Right atrium auricular region (tissue), 2 donors: ENCODE measurements at regions not wholly inside any gene's neighbourhood (a gene's known extent, or its start where the extent isn't known, plus 50 kb on each side); places are given as distances from the start of the nearest gene placed in this dataset.

Experiments
- DNase-seq: peaks from one replicate; pipeline ENCODE4 v3.0.0-alpha.2; 2019; ENCODE audit warnings: low spot score
- H3K27ac ChIP-seq, 2 donors: fragments of 200-600 bp; sonication (generic); 1 replicate in 1 of 2; 2 replicates in 1 of 2; pipeline ENCODE4 v1.5.1; 2016 to 2019
- H3K27me3 ChIP-seq, 2 donors: fragments of 200-600 bp; sonication (generic); one replicate each; pipeline versions ENCODE4 v1.5.1 to v1.6.0; 2017 to 2019
- H3K36me3 ChIP-seq: fragments of 200-600 bp; sonication (generic); one replicate; pipeline ENCODE4 v1.5.1; 2016
- H3K4me1 ChIP-seq, 2 donors: fragments of 200-600 bp; sonication (generic); one replicate each; pipeline versions ENCODE4 v1.5.1 to v1.6.0; 2017 to 2019
- H3K4me3 ChIP-seq, 2 donors: fragments of 200-600 bp; sonication (generic); 1 replicate in 1 of 2; 2 replicates in 1 of 2; pipeline ENCODE4 v1.5.1; 2017 to 2019; ENCODE audit warnings: mild to moderate bottlenecking in 1 of 2, moderate library complexity in 1 of 2
- H3K9me3 ChIP-seq, 2 donors: fragments of 200-600 bp; sonication (generic); one replicate each; pipeline ENCODE4 v1.5.1; 2019
- CTCF ChIP-seq, 2 donors: fragments of 200-600 bp; sonication (generic); IDR thresholded peaks; one replicate each; pipeline ENCODE4 v1.5.1; 2019; ENCODE audit warnings: antibody characterized with exemption in 2 of 2

DNA sequence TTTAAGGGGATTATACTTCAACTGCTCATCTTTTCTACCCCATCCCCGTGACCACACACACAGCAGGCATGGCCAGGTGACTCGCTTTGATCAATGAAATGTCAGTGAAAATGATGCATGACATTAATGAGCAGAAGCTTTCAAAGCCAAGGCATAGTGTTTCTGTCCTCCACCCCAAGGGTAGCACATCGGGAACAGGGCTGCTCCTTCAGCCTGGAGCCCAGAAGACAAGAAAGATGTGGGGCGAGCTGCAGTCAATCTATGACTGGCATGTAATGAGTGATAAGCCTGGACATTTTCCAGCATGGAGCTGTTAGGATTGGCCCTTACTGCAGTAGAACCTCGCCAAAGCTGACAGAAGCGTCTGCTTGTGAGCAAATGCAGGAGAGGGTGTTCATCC, 122.6 kb upstream of the IRX2 start:
- Histone ChIP-seq H3K9me3 (peaks cover 0 to 5% of the 10 kb centered on the region in 2 donors), H3K4me3 (no peak overlapping the region), H3K4me1 (no peaks in the 10 kb centered on the region), H3K27me3 (no peaks in the 10 kb centered on the region), H3K36me3 (no peaks in the 10 kb centered on the region), H3K27ac (no peak overlapping the region)
- no peak for DNase-seq
- TF ChIP-seq CTCF (IDR thresholded peaks at IDR 0.05) = no peak

DNA sequence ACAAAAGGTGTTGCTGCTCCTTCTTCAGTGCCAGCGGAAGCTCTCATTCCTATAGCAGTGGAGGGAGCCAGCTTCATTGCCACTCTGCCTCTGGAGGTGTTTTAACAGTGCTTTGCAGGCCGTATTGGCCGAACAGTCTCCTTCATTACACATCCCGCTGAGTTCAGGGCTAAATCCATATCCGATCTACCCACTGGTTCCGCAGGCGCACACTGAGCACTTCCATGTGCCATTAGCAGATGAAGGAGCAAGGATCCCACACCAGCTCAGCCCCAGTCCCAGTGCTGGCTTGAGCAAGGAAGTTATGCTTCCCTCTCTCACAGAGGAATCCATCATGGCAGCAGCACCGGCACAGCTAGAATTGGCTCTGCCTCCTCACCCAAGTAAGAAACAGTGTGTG, 121.2 kb upstream of the IRX2 start:
- Histone ChIP-seq H3K27ac (no peak overlapping the region), H3K27me3 (no peaks in the 10 kb centered on the region), H3K9me3 (no peaks in the 10 kb centered on the region), H3K36me3 (no peaks in the 10 kb centered on the region), H3K4me1 (no peaks in the 10 kb centered on the region), H3K4me3 (no peak overlapping the region)
- DNase-seq = no peak
- TF ChIP-seq CTCF (IDR thresholded peaks at IDR 0.05) = no peak

GRCh38 chr5:2871282-2871681, 119.8 kb upstream of the IRX2 start:
- H3K4me3 ChIP-seq = no peak overlapping the region
- DNase-seq = no peak
- H3K4me1 ChIP-seq = no peaks in the 10 kb centered on the region
- no peaks in the 10 kb centered on the region for H3K9me3 ChIP-seq
- H3K27me3 ChIP-seq = no peaks in the 10 kb centered on the region
- no peak for TF ChIP-seq CTCF (IDR thresholded peaks at IDR 0.05)
- H3K27ac ChIP-seq = no peak overlapping the region
- H3K36me3 ChIP-seq = no peaks in the 10 kb centered on the region

DNA sequence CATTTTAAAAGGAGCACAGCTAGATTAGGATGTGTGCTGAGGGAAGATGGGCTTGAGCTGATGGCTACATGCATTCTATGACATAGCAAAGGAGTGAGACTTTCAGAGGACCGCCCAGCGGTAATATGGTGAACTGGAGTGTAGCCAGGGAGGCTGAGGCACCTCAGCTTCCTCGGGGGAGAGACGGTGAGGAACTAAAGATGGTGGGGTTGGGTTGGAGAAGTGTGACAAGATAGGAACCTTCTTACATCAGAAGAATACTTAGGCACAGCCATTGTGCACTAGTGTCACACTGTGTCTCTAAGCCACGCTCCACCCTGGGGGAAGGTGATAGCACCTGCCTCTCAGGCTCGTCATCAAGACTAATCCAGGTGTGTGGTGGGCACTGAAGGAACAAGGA, 118.0 kb upstream of the IRX2 start:
- Histone ChIP-seq H3K27ac (no peak overlapping the region), H3K4me3 (no peak overlapping the region), H3K36me3 (no peaks in the 10 kb centered on the region), H3K9me3 (no peaks in the 10 kb centered on the region), H3K4me1 (no peaks in the 10 kb centered on the region), H3K27me3 (no peaks in the 10 kb centered on the region)
- TF ChIP-seq CTCF (IDR thresholded peaks at IDR 0.05) = no peak
- DNase-seq = no peak

DNA sequence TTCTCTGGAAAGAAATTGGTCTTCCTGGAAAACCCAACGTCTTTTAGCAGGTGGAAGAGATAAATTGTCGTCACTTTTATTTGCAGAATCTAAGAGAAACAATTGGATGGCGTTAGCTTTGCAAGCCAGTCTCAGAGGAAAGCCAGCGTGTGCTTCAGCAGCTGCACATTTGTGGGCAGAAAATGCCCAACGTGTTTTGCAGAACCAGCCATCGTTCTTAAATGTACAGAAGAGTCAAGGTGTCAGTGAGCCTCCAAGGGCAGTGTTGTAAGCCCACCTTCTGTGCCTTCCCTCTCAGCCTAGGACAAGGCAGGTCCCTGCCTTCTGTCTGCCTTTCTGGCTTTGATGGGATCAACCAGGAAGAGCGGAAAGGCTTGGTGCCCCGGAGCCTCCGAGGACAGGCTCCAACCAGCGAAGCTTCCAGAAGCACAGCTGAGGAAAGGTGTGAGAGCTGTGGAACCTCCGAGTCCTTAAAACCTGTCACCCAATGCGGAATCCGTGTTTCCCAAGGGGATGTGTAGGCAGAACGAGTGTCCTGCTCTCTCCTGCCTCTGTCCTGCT, 116.0 kb upstream of the IRX2 start:
- H3K4me3 ChIP-seq = no peak overlapping the region
- H3K27ac ChIP-seq = no peak overlapping the region
- no peak for TF ChIP-seq CTCF (IDR thresholded peaks at IDR 0.05)
- no peaks in the 10 kb centered on the region for H3K9me3 ChIP-seq
- no peaks in the 10 kb centered on the region for H3K36me3 ChIP-seq
- no peaks in the 10 kb centered on the region for H3K4me1 ChIP-seq
- no peaks in the 10 kb centered on the region for H3K27me3 ChIP-seq
- no peak for DNase-seq

- no peak overlapping the region for H3K27ac ChIP-seq
Measured at GRCh38 chr5:2866662-2867372, 115.3 kb upstream of the IRX2 start.

More at GRCh38 chr5:2866662-2867372, 115.3 kb upstream of the IRX2 start:
- Histone ChIP-seq H3K4me1 (no peaks in the 10 kb centered on the region), H3K4me3 (no peak overlapping the region), H3K27me3 (no peaks in the 10 kb centered on the region), H3K36me3 (no peaks in the 10 kb centered on the region), H3K9me3 (no peaks in the 10 kb centered on the region)
- no peak for TF ChIP-seq CTCF (IDR thresholded peaks at IDR 0.05)
- DNase-seq = no peak
